ENCODE measurements at regions not wholly inside any gene's neighbourhood (a gene's known extent, or its start where the extent isn't known, plus 50 kb on each side); places are given as distances from the start of the nearest gene placed in this dataset.

GRCh38 chr11:97685695-97686094 lies 1295.9 kb downstream of the JRKL start:
- DNase-seq (ENCODE audit: low spot score) = no peak

- no peak for DNase-seq (ENCODE audit: low spot score)
Measured at GRCh38 chr11:97687111-97687510, 1297.3 kb downstream of the JRKL start.

GRCh38 chr11:97691061-97691460 lies 1301.2 kb downstream of the JRKL start:
- DNase-seq (ENCODE audit: low spot score) = no peak

GRCh38 chr11:97702951-97703350 lies 1313.1 kb downstream of the JRKL start:
- no peak for DNase-seq (ENCODE audit: low spot score)

GRCh38 chr11:97703851-97704250 lies 1314.0 kb downstream of the JRKL start:
- no peak for DNase-seq (ENCODE audit: low spot score)

- DNase-seq (ENCODE audit: low spot score) = peak; percentile 34
Measured at GRCh38 chr11:97705441-97705840, 1315.3 kb upstream of the CNTN5 start.

GRCh38 chr11:97717922-97718321 lies 1302.8 kb upstream of the CNTN5 start:
- no peak for DNase-seq (ENCODE audit: low spot score)

GRCh38 chr11:97722065-97722464 lies 1298.7 kb upstream of the CNTN5 start:
- no peak for DNase-seq (ENCODE audit: low spot score)

- no peak for DNase-seq (ENCODE audit: low spot score)
Measured at GRCh38 chr11:97722721-97723120, 1298.0 kb upstream of the CNTN5 start.

- no peak for DNase-seq (ENCODE audit: low spot score)
Measured at GRCh38 chr11:97729546-97730272, 1291.0 kb upstream of the CNTN5 start.

- DNase-seq (ENCODE audit: low spot score) = no peak
Measured at GRCh38 chr11:97732011-97732632, 1288.6 kb upstream of the CNTN5 start.

- no peak for DNase-seq (ENCODE audit: low spot score)
Measured at GRCh38 chr11:97738751-97739150, 1282.0 kb upstream of the CNTN5 start.

GRCh38 chr11:97739932-97740800 lies 1280.6 kb upstream of the CNTN5 start:
- no peak for DNase-seq (ENCODE audit: low spot score)

GRCh38 chr11:97740801-97741151 lies 1280.0 kb upstream of the CNTN5 start:
- no peak for DNase-seq (ENCODE audit: low spot score)

GRCh38 chr11:97742717-97743116 lies 1278.0 kb upstream of the CNTN5 start:
- no peak for DNase-seq (ENCODE audit: low spot score)

GRCh38 chr11:97743205-97743742 lies 1277.5 kb upstream of the CNTN5 start:
- DNase-seq (ENCODE audit: low spot score) = no peak

- no peak for DNase-seq (ENCODE audit: low spot score)
Measured at GRCh38 chr11:97745515-97746050, 1275.2 kb upstream of the CNTN5 start.

GRCh38 chr11:97746818-97747217 lies 1273.9 kb upstream of the CNTN5 start:
- no peak for DNase-seq (ENCODE audit: low spot score)

GRCh38 chr11:97751405-97751804 lies 1269.3 kb upstream of the CNTN5 start:
- no peak for DNase-seq (ENCODE audit: low spot score)

- DNase-seq (ENCODE audit: low spot score) = no peak
Measured at GRCh38 chr11:97751952-97752351, 1268.8 kb upstream of the CNTN5 start.

- no peak for DNase-seq (ENCODE audit: low spot score)
Measured at GRCh38 chr11:97754976-97755375, 1265.8 kb upstream of the CNTN5 start.

- DNase-seq (ENCODE audit: low spot score) = no peak
Measured at GRCh38 chr11:97756571-97757335, 1264.0 kb upstream of the CNTN5 start.

Data from hematopoietic multipotent progenitor cell treated with erythropoietin and hydrocortisone succinate and interleukin-3 and kit ligand, for 15 days (in vitro differentiated cells).